Fibroblast of lung (primary cell): ENCODE measurements at regions not wholly inside any gene's neighbourhood (a gene's known extent, or its start where the extent isn't known, plus 50 kb on each side); places are given as distances from the start of the nearest gene placed in this dataset.

Source experiments
- DNase-seq, 2 donors: peaks; one replicate each; pipeline versions ENCODE4 v3.0.0 to v3.0.0-alpha.2; 2010; ENCODE audit warnings: low read depth in 2 of 2
- H2AFZ ChIP-seq: 2 replicates; pipeline ENCODE4 v1.5.1; 2012; ENCODE audit warnings: low read length, control low read depth, inconsistent platforms
- H3K27ac ChIP-seq: 2 replicates; pipeline ENCODE4 v1.5.1; 2011; ENCODE audit warnings: low read length, control low read depth; ENCODE audit not compliant: insufficient read depth
- H3K27me3 ChIP-seq: 2 replicates; pipeline ENCODE4 v1.5.1; 2011; ENCODE audit warnings: mild to moderate bottlenecking, low read length; ENCODE audit not compliant: control insufficient read depth, insufficient read depth
- H3K36me3 ChIP-seq: 2 replicates; pipeline ENCODE4 v1.5.1; 2011; ENCODE audit warnings: low read length; ENCODE audit not compliant: control insufficient read depth, insufficient read depth
- H3K4me1 ChIP-seq: 2 replicates; pipeline ENCODE4 v1.5.1; 2011; ENCODE audit warnings: low read length; ENCODE audit not compliant: control insufficient read depth, insufficient read depth; ENCODE audit errors: extremely low read depth
- H3K4me2 ChIP-seq: 2 replicates; pipeline ENCODE4 v1.5.1; 2011; ENCODE audit warnings: low read length, control low read depth; ENCODE audit not compliant: insufficient read depth; ENCODE audit errors: extremely low read depth
- H3K4me3 ChIP-seq, 4 experiments: fragments of 200-600 bp in 1 of 4; sonication (generic) in 1 of 4; replicated peaks in 1 of 4; 2 replicates each; pipeline ENCODE4 v1.5.1; 2011 to 2016; ENCODE audit warnings: low read length in 4 of 4, low read depth in 3 of 4, mild to moderate bottlenecking in 3 of 4, control low read depth in 2 of 4, inconsistent platforms in 1 of 4, mixed read lengths in 1 of 4; ENCODE audit not compliant: insufficient read depth in 1 of 4; ENCODE audit errors: control extremely low read depth in 1 of 4
- H3K79me2 ChIP-seq: 2 replicates; pipeline ENCODE4 v1.5.1; 2012; ENCODE audit warnings: mild to moderate bottlenecking, low read length, inconsistent platforms; ENCODE audit not compliant: control insufficient read depth, insufficient read depth
- H3K9ac ChIP-seq: 2 replicates; pipeline ENCODE4 v1.5.1; 2011; ENCODE audit warnings: mild to moderate bottlenecking, low read length, control low read depth; ENCODE audit not compliant: insufficient read depth
- H3K9me3 ChIP-seq: 2 replicates; pipeline ENCODE4 v1.5.1; 2012; ENCODE audit warnings: low read depth, low read length; ENCODE audit not compliant: control insufficient read depth, insufficient read depth
- H4K20me1 ChIP-seq: 2 replicates; pipeline ENCODE4 v1.5.1; 2011; ENCODE audit warnings: low read length; ENCODE audit not compliant: control insufficient read depth, insufficient read depth; ENCODE audit errors: extremely low read depth
- EZH2 ChIP-seq: IDR thresholded peaks from 2 replicates; pipeline ENCODE4 v1.5.1; 2012; ENCODE audit warnings: low read length, control low read depth, mild to moderate bottlenecking; ENCODE audit errors: missing control alignments
- TF ChIP-seq, protein P1 (sequence below), 2 donors: IDR thresholded peaks in 1 of 2; conservative IDR thresholded peaks in 1 of 2; 1 replicate in 1 of 2; 2 replicates in 1 of 2; pipeline ENCODE4 v1.5.1; 2011 to 2012; ENCODE audit warnings: low read length in 2 of 2, control low read depth in 1 of 2, inconsistent platforms in 1 of 2, low read depth in 1 of 2, mild to moderate bottlenecking in 1 of 2

DNA sequence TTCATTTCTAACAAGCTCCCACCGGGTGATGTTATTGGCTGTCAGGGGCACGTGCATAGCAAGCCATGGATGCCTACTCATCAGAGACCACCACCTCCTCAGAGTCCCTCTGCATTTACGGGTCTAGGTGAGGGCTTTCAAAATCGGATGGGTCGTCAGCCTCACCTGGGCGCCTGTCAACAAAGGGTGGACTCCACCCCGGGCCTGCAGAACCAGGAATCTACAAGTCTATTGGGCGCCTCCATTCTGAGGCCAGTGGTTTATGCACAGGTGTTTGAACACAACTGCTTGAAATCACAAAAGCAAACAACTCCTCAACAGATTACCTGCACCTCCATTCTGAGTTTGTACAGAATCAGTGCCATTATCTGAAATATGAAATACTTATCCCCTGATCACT is 318.9 kb downstream of the PTTG2 start:
- Histone ChIP-seq H3K4me2 (no peak overlapping the region), H3K4me1 (no peaks in the 10 kb centered on the region), H2AFZ (no peak overlapping the region), H3K27ac (no peak overlapping the region), H4K20me1 (no peaks in the 10 kb centered on the region), H3K9me3 (no peaks in the 10 kb centered on the region), H3K4me3 (no peak overlapping the region), H3K79me2 (no peaks in the 10 kb centered on the region), H3K36me3 (no peaks in the 10 kb centered on the region), H3K9ac (no peak overlapping the region), H3K27me3 (peaks cover 3% of the 10 kb centered on the region)
- no peak for TF ChIP-seq EZH2
- TF ChIP-seq, protein P1, sequence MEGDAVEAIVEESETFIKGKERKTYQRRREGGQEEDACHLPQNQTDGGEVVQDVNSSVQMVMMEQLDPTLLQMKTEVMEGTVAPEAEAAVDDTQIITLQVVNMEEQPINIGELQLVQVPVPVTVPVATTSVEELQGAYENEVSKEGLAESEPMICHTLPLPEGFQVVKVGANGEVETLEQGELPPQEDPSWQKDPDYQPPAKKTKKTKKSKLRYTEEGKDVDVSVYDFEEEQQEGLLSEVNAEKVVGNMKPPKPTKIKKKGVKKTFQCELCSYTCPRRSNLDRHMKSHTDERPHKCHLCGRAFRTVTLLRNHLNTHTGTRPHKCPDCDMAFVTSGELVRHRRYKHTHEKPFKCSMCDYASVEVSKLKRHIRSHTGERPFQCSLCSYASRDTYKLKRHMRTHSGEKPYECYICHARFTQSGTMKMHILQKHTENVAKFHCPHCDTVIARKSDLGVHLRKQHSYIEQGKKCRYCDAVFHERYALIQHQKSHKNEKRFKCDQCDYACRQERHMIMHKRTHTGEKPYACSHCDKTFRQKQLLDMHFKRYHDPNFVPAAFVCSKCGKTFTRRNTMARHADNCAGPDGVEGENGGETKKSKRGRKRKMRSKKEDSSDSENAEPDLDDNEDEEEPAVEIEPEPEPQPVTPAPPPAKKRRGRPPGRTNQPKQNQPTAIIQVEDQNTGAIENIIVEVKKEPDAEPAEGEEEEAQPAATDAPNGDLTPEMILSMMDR (conservative IDR thresholded peaks at IDR 0.05 in 1 of 2, IDR thresholded peaks at IDR 0.05 in 1 of 2; ENCODE audit: low read depth in 1 of 2, low read length in 2 of 2): no peak
- DNase-seq: no peak

DNA sequence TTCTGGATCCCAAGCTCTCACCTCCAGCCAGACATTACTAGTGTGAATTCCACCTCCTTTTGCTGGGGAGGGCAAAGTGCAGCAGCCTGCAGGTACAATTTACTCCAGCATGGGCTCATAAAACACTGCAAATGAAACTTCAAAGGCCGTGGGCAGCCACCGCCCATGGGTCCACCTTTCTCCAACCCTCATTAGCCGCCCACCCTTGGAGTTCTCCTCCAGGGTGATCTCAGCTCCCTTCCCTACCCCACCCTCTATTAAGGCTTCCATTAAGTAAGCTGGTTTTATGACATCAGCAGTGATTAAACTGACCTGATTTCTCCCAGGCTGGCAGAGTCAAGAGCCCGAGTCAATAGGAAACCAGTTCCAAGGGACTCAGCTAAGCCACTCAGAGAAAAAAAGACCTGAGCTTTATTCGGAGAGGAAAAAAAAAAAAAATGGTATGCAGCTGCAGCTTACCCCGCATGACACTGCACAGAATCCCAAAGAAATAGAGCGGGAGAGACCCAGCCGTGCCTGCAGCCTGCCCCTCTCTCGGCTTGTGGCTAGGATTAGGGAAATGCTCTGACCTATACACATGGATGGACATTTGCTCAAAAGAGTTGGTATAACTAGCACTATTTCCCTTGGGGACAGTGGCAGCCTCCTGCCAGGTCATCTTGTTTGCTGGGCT is 319.6 kb downstream of the PTTG2 start:
- TF ChIP-seq, protein P1 (conservative IDR thresholded peaks at IDR 0.05 in 1 of 2, IDR thresholded peaks at IDR 0.05 in 1 of 2; ENCODE audit: low read depth in 1 of 2, low read length in 2 of 2): no peak
- TF ChIP-seq EZH2: no peak
- Histone ChIP-seq H4K20me1 (no peaks in the 10 kb centered on the region), H3K79me2 (no peaks in the 10 kb centered on the region), H3K4me1 (no peaks in the 10 kb centered on the region), H3K36me3 (no peaks in the 10 kb centered on the region), H3K9me3 (no peaks in the 10 kb centered on the region), H3K4me2 (no peak overlapping the region), H3K27ac (no peak overlapping the region), H3K27me3 (peaks cover 3% of the 10 kb centered on the region), H3K9ac (no peak overlapping the region), H3K4me3 (no peak overlapping the region), H2AFZ (no peak overlapping the region)
- peak in 1 of 2 donors; percentile 6 for DNase-seq

DNA sequence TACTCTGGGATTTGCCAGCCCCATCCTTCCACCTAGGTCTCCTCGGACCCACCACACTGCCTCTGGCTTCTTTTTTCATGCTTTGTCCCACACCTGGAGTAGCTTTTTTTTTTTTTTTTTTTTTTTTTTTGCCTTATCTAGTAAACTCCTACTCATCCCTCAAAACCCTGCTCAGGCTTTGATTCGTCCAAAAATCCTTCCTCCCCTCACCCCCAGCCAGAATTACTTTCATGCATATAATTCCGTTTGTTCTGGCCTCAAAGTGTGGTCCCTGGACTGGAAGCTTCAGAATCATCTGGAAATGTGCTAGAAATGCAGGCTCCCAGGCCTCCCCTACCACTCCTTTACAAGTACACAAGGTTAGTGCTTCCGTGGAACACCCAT is 320.1 kb downstream of the PTTG2 start:
- Histone ChIP-seq H3K27ac (no peak overlapping the region), H4K20me1 (no peaks in the 10 kb centered on the region), H3K79me2 (no peaks in the 10 kb centered on the region), H3K4me1 (no peaks in the 10 kb centered on the region), H3K9ac (no peak overlapping the region), H3K9me3 (no peaks in the 10 kb centered on the region), H2AFZ (no peak overlapping the region), H3K4me3 (no peak overlapping the region), H3K27me3 (peaks cover 3% of the 10 kb centered on the region), H3K4me2 (no peak overlapping the region), H3K36me3 (no peaks in the 10 kb centered on the region)
- no peak for DNase-seq
- no peak for TF ChIP-seq EZH2
- TF ChIP-seq, protein P1 (conservative IDR thresholded peaks at IDR 0.05 in 1 of 2, IDR thresholded peaks at IDR 0.05 in 1 of 2; ENCODE audit: low read depth in 1 of 2, low read length in 2 of 2): no peak
